NCI-H774 (cell line): ENCODE measurements at regions not wholly inside any gene's neighbourhood (a gene's known extent, or its start where the extent isn't known, plus 50 kb on each side); places are given as distances from the start of the nearest gene placed in this dataset.

ENCODE experiments used
- DNase-seq: peaks from one replicate; lab custom pipeline; 2025; lab: John Stamatoyannopoulos, UW

GRCh38 chr2:206368484-206368883 is 74.8 kb upstream of the ADAM23 start:
- no peak for DNase-seq

GRCh38 chr2:206368933-206369569 is 74.3 kb upstream of the ADAM23 start:
- no peak for DNase-seq

GRCh38 chr2:206375956-206376355 is 67.4 kb upstream of the ADAM23 start:
- no peak for DNase-seq

- DNase-seq, result no peak
Observed at GRCh38 chr2:206378835-206379234, 64.5 kb upstream of the ADAM23 start.

GRCh38 chr2:206379266-206379665 is 64.1 kb upstream of the ADAM23 start:
- DNase-seq, result no peak

- DNase-seq, result no peak
Observed at GRCh38 chr2:206379886-206380285, 63.4 kb upstream of the ADAM23 start.

- no peak for DNase-seq
Observed at GRCh38 chr2:206381881-206382280, 61.5 kb upstream of the ADAM23 start.

GRCh38 chr2:206383669-206384068 is 59.7 kb upstream of the ADAM23 start:
- DNase-seq, result no peak

- no peak for DNase-seq
Observed at GRCh38 chr2:206387808-206388207, 55.5 kb upstream of the ADAM23 start.

- no peak for DNase-seq
Observed at GRCh38 chr2:206388698-206389097, 54.6 kb upstream of the ADAM23 start.

- DNase-seq, result no peak
Observed at GRCh38 chr2:206389164-206389563, 54.2 kb upstream of the ADAM23 start.

GRCh38 chr2:206390181-206390580 is 53.2 kb upstream of the ADAM23 start:
- DNase-seq, result no peak

GRCh38 chr2:206392118-206392517 is 51.2 kb upstream of the ADAM23 start:
- peak; percentile 1 for DNase-seq
